BE2C (cell line): ENCODE measurements at regions not wholly inside any gene's neighbourhood (a gene's known extent, or its start where the extent isn't known, plus 50 kb on each side); places are given as distances from the start of the nearest gene placed in this dataset.

Source experiments
- DNase-seq: peaks from one replicate; pipeline ENCODE4 v3.0.0-alpha.2; 2020
- H3K27me3 ChIP-seq: fragments of 250-450 bp; sonication (Bioruptor Pico); 2 replicates; pipeline ENCODE4 v1.5.1; 2020; ENCODE audit warnings: mild to moderate bottlenecking
- H3K36me3 ChIP-seq: fragments of 250-450 bp; sonication (Bioruptor Pico); 2 replicates; pipeline ENCODE4 v1.5.1; 2020; ENCODE audit warnings: mild to moderate bottlenecking
- H3K4me1 ChIP-seq: fragments of 250-450 bp; sonication (Bioruptor Pico); 2 replicates; pipeline ENCODE4 v1.5.1; 2020
- H3K4me3 ChIP-seq: 2 replicates; pipeline ENCODE4 v1.5.1; 2011; ENCODE audit warnings: low read depth, low read length
- H3K9me3 ChIP-seq: fragments of 250-450 bp; sonication (Bioruptor Pico); 2 replicates; pipeline ENCODE4 v1.5.1; 2020
- CTCF ChIP-seq: IDR thresholded peaks from 2 replicates; pipeline ENCODE4 v1.5.1; 2012; ENCODE audit warnings: mild to moderate bottlenecking, low read depth, low read length

- no peak for TF ChIP-seq CTCF
- Histone ChIP-seq H3K9me3 (no peaks in the 10 kb centered on the region), H3K36me3 (no peaks in the 10 kb centered on the region), H3K4me3 (peak overlapping the region; percentile 31), H3K27me3 (no peaks in the 10 kb centered on the region), H3K4me1 (peaks cover 33% of the 10 kb centered on the region)
- no peak for DNase-seq
Measured at GRCh38 chr1:235918465-235918864, 51.8 kb upstream of the LYST start.

- Histone ChIP-seq H3K4me1 (peaks cover 31% of the 10 kb centered on the region), H3K27me3 (no peaks in the 10 kb centered on the region)
- peak; percentile 77 for DNase-seq
Measured at GRCh38 chr1:235918032-235918431, 51.3 kb upstream of the LYST start.

GRCh38 chr1:235917267-235917811 lies 50.6 kb upstream of the LYST start:
- Histone ChIP-seq H3K36me3 (no peaks in the 10 kb centered on the region), H3K9me3 (no peaks in the 10 kb centered on the region), H3K27me3 (no peaks in the 10 kb centered on the region), H3K4me1 (peaks cover 31% of the 10 kb centered on the region), H3K4me3 (peak overlapping the region; percentile 31; the same call in 1 of the 2 replicates)
- TF ChIP-seq CTCF, result no peak
- DNase-seq, result peak; percentile 74

More at GRCh38 chr1:235918032-235918431, 51.3 kb upstream of the LYST start:
- no peak for TF ChIP-seq CTCF
- Histone ChIP-seq H3K9me3 (no peaks in the 10 kb centered on the region), H3K36me3 (no peaks in the 10 kb centered on the region), H3K4me3 (peak overlapping the region; percentile 31)
